Mucosa of descending colon (tissue), 3 donors: ENCODE measurements at regions not wholly inside any gene's neighbourhood (a gene's known extent, or its start where the extent isn't known, plus 50 kb on each side); places are given as distances from the start of the nearest gene placed in this dataset.

Experiments used
- ATAC-seq: fragments of 200-7000 bp; cut with Tn5 transposase; one replicate; pipeline ENCODE4 v1.9.1; 2020; ENCODE audit warnings: mild to moderate bottlenecking, moderate library complexity
- DNase-seq, 3 donors: peaks; one replicate each; pipeline ENCODE4 v3.0.0-alpha.2; 2020
- H3K36me3 ChIP-seq: fragments of 200-600 bp; one replicate; pipeline ENCODE4 v1.8.0; 2021; ENCODE audit warnings: low read depth, mild to moderate bottlenecking
- H3K4me1 ChIP-seq: fragments of 200-600 bp; one replicate; pipeline ENCODE4 v1.8.0; 2021; ENCODE audit warnings: low read depth, mild to moderate bottlenecking
- H3K4me3 ChIP-seq: fragments of 200-600 bp; one replicate; pipeline ENCODE4 v1.8.0; 2021; ENCODE audit warnings: mild to moderate bottlenecking
- H3K9me3 ChIP-seq: fragments of 200-600 bp; one replicate; pipeline ENCODE4 v1.8.0; 2021; ENCODE audit warnings: mild to moderate bottlenecking
- CTCF ChIP-seq: fragments of 200-600 bp; IDR thresholded peaks from one replicate; pipeline ENCODE4 v1.8.0; 2022; ENCODE audit warnings: antibody characterized with exemption, mild to moderate bottlenecking
- intact Hi-C, 2 donors: fragments of 100-400 bp; cut with DNase I in 1 of 2; cut with micrococcal nuclease in 1 of 2; formaldehyde crosslinking; loops; one replicate each; pipeline versions ENCODE4 v1.11.0 to v1.11.1; 2022; cut with DNase I, micrococcal nuclease
- donor health status: DM: no; HTN: no; CAD: no; lungs with moderate emphysema.
- donor health status: DM: no; HTN: no; CAD: no.
- donor health status: DM: no; HTN: yes; CAD: no.

- intact Hi-C loops = no loop called here
- no peak for TF ChIP-seq CTCF
- no peak for ATAC-seq
Observed at GRCh38 chr11:128189823-128190222, 397.5 kb downstream of the ETS1 start.

GRCh38 chr11:128188346-128189004 is 398.9 kb downstream of the ETS1 start:
- H3K4me3 ChIP-seq = no peak overlapping the region
- ATAC-seq = no peak

More at GRCh38 chr11:128189823-128190222, 397.5 kb downstream of the ETS1 start:
- Histone ChIP-seq H3K36me3 (no peaks in the 10 kb centered on the region), H3K4me1 (no peaks in the 10 kb centered on the region), H3K9me3 (no peaks in the 10 kb centered on the region), H3K4me3 (no peak overlapping the region)
- DNase-seq = no peak

GRCh38 chr11:128187835-128188234 is 399.5 kb downstream of the ETS1 start:
- intact Hi-C loops = no loop called here
- H3K4me1 ChIP-seq = no peaks in the 10 kb centered on the region
- ATAC-seq = no peak
- no peak for DNase-seq
- H3K9me3 ChIP-seq = no peaks in the 10 kb centered on the region
- no peaks in the 10 kb centered on the region for H3K36me3 ChIP-seq
- no peak for TF ChIP-seq CTCF
- no peak overlapping the region for H3K4me3 ChIP-seq

More at GRCh38 chr11:128188346-128189004, 398.9 kb downstream of the ETS1 start:
- Histone ChIP-seq H3K4me1 (no peaks in the 10 kb centered on the region), H3K36me3 (no peaks in the 10 kb centered on the region), H3K9me3 (no peaks in the 10 kb centered on the region)
- intact Hi-C loops = no loop called here
- no peak for TF ChIP-seq CTCF
- no peak for DNase-seq

GRCh38 chr11:128187377-128187776 is 400.0 kb downstream of the ETS1 start:
- H3K4me1 ChIP-seq = no peaks in the 10 kb centered on the region
- TF ChIP-seq CTCF = no peak
- DNase-seq (no peak), ATAC-seq (no peak)
- H3K4me3 ChIP-seq = no peak overlapping the region
- intact Hi-C loops = no loop called here
- no peaks in the 10 kb centered on the region for H3K36me3 ChIP-seq
- H3K9me3 ChIP-seq = no peaks in the 10 kb centered on the region

- H3K4me3 ChIP-seq = no peak overlapping the region
- intact Hi-C loops = no loop called here
- TF ChIP-seq CTCF = no peak
- no peaks in the 10 kb centered on the region for H3K4me1 ChIP-seq
- no peaks in the 10 kb centered on the region for H3K36me3 ChIP-seq
- no peak for ATAC-seq
- DNase-seq = no peak
- no peaks in the 10 kb centered on the region for H3K9me3 ChIP-seq
Observed at GRCh38 chr11:128184981-128185380, 402.4 kb downstream of the ETS1 start.

- H3K9me3 ChIP-seq = no peaks in the 10 kb centered on the region
- H3K4me3 ChIP-seq = no peak overlapping the region
- TF ChIP-seq CTCF = no peak
- no peaks in the 10 kb centered on the region for H3K36me3 ChIP-seq
- DNase-seq (no peak), ATAC-seq (no peak)
- no peaks in the 10 kb centered on the region for H3K4me1 ChIP-seq
- intact Hi-C loops = no loop called here
Observed at GRCh38 chr11:128182844-128183243, 404.5 kb downstream of the ETS1 start.
